ENCODE measurements at regions not wholly inside any gene's neighbourhood (a gene's known extent, or its start where the extent isn't known, plus 50 kb on each side); places are given as distances from the start of the nearest gene placed in this dataset.
"Not testable (repeated sequence)": the region's sequence is repeated elsewhere in the genome, so short reads cannot be mapped to it uniquely, and the experiment has no call there.

DNA sequence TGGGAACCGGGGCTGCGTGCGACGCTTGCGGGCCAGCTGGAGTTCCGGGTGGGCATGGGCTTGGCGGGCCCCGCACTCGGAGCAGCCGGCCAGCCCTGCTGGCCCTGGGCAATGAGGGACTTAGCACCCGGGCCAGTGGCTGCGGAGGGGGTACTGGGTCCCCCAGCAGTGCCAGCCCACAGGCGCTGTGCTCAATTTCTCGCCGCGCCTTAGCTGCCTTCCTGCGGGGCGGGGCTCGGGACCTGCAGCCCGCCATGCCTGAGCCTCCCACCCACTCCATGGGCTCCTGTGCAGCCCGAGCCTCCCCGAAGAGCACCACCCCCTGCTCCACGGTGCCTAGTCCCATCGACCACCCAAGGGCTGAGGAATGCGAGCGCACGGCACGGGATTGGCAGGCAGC, 63.8 kb downstream of the PLXNA1 start:
- DNase-seq (ENCODE audit: low read depth), result not testable (repeated sequence)

GRCh38 chr3:127049393-127049792, 66.5 kb downstream of the PLXNA1 start:
- DNase-seq (ENCODE audit: low read depth), result no peak

DNA sequence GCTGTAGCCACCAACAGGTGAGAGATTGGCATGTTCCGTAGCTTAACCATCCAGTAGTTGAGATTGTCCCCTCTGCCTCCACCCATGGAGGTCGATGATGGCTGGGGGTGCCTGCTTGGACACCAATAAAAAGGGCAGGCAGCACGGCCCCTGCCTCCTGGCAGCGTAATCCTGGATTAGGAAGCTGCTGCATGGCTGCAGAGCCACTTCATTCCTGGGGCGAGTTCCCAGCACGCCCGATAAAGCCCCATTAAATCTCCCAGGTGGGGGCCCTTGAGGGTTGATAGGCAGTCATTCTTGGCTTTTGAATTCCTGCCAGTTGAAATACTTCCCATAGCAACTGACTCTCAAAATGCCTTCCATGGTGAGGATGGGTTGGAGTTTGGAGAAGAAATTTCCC, 67.8 kb downstream of the PLXNA1 start:
- no peak for DNase-seq (ENCODE audit: low read depth)

- no peak for DNase-seq (ENCODE audit: low read depth)
These were observed 69.2 kb downstream of the PLXNA1 start for GRCh38 chr3:127052121-127052561.

DNA sequence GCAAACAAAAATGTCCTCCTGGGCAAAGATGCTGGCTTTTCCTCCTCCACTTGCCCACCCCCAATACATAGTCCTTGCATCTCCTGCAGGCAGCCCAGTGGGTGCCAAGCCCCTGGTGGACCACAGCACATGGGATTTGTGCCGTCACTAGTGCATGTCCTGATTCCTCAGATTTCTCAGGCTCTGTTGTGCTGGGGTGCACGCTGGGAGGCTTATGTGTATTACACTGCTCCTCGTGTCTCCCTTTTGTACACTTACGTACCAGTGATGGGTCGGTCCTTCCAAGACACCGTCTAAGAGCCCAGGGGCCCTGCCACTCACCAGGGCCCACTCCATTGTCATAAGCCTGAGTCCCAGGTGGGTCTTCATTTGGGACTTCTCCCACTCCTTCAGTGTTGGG, 70.1 kb downstream of the PLXNA1 start:
- DNase-seq (ENCODE audit: low read depth), result no peak

DNA sequence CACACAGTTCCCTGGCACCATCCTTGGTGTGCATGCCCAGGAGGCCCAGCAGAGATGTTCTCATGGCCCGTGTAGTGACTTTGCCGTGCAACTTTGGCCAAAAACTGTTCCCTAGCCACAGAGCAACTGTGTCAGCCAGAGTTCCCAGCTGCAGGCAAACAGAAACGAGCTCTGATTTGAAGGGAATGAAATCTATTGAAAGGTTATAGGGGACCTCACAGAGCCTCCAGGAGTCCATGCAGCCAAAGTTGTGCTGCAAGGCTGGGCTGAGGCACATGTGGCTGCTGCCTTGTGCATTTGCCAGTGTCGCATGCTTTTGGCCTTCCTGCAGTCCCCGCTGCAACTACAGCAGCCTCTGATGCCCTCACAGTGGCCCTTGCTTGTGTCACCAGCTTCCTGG, 70.5 kb downstream of the PLXNA1 start:
- no peak for DNase-seq (ENCODE audit: low read depth)

DNA sequence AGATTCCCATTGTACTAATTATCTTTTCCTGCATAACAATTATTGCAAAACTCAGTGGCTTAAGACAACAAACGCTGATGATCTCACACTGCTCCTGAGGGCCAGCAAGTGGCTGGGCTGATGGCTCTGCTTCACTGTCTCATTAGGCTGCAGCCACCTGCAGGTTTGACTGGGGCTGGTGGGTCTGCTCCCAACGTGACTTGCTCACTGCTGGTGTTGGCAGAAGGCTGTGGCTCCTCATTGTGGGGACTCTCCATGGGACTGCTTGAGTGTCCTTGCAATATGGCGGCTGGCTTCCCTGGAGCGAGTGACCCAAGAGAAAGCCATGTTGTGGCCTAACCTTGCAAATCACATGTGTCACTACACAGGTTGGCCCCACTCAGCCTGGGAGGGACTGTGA, 71.1 kb downstream of the PLXNA1 start:
- no peak for DNase-seq (ENCODE audit: low read depth)

DNA sequence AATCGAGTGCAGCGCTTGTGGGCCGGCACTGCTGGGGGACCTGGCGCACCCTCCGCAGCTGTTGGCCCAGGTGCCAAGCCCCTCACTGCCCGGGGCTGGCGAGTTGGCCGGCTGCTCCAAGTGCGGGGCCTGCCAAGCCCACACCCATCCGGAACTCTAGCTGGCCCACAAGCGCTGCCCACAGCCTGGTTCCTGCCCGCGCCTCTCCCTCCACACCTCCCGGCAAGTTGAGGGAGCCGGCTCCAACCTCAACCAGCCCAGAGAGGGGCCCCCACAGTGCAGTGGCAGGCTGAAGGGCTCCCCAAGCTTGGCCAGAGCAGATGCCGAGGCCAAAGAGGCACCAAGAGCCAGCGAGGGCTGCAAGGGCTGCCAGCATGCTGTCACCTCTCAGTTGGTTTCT, 73.4 kb downstream of the PLXNA1 start:
- DNase-seq (ENCODE audit: low read depth), result no peak

DNA sequence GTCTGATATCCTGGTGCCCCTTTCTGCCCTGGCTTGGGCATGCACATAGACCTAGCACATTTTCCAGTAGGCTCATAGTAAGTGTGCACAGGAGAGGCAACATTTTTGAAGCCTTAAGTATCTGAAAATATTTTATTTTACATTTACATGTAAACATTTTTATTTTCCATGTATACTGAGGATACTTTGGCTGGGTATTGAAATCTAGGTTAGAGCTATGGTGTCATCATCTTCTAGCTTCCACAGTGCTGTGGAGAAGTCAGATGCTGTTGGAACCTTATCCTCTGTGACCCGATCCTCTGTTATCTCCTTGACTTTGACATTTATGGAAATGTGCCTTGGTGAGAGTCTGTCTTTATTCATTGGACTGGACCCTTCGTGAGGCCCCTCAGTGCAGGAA, 74.1 kb downstream of the PLXNA1 start:
- no peak for DNase-seq (ENCODE audit: low read depth)

- peak; percentile 34 for DNase-seq (ENCODE audit: low read depth)
These were observed 76.2 kb downstream of the PLXNA1 start for GRCh38 chr3:127059072-127059471.

GRCh38 chr3:127061641-127062040, 78.7 kb downstream of the PLXNA1 start:
- no peak for DNase-seq (ENCODE audit: low read depth)

- DNase-seq (ENCODE audit: low read depth), result no peak
These were observed 80.0 kb downstream of the PLXNA1 start for GRCh38 chr3:127062926-127063325.

DNA sequence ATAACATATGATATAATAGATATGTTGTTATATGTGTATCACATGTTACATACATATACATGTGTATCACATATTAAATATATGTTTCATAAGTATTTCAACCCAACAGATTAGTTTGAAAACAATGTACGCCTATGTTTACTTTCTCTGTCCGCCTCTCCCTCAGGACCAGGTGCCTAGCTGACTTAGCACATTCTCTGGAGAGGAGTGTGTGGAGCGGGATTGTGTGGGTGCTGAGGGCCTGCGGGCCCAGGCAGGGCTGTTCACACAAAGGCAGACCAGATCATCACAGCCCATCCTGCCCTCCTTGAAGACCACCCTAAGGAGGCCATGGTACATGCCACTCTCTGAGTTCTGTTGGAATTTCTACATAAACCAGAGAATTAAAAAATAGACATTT, 81.0 kb downstream of the PLXNA1 start:
- DNase-seq (ENCODE audit: low read depth), result no peak

GRCh38 chr3:127064391-127065137, 81.6 kb downstream of the PLXNA1 start:
- peak; percentile 31 for DNase-seq (ENCODE audit: low read depth)

DNA sequence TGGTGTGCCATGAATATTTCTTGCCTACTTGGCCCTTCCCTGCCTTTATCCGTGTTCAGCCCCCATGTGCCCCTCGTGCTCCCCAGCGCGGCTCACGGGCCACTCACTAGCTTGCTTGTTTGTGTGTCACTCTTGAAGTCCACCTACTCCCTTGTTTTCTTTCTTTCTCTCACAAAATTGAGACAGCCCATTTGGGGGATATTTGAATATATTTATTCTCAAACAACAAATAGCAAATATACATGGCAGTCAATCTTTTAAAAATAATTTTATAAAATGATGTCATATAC, 82.2 kb downstream of the PLXNA1 start:
- DNase-seq (ENCODE audit: low read depth), result no peak

- DNase-seq (ENCODE audit: low read depth), result no peak
These were observed 82.8 kb downstream of the PLXNA1 start for GRCh38 chr3:127065561-127066290.

GRCh38 chr3:127066635-127067034, 83.7 kb downstream of the PLXNA1 start:
- no peak for DNase-seq (ENCODE audit: low read depth)

DNA sequence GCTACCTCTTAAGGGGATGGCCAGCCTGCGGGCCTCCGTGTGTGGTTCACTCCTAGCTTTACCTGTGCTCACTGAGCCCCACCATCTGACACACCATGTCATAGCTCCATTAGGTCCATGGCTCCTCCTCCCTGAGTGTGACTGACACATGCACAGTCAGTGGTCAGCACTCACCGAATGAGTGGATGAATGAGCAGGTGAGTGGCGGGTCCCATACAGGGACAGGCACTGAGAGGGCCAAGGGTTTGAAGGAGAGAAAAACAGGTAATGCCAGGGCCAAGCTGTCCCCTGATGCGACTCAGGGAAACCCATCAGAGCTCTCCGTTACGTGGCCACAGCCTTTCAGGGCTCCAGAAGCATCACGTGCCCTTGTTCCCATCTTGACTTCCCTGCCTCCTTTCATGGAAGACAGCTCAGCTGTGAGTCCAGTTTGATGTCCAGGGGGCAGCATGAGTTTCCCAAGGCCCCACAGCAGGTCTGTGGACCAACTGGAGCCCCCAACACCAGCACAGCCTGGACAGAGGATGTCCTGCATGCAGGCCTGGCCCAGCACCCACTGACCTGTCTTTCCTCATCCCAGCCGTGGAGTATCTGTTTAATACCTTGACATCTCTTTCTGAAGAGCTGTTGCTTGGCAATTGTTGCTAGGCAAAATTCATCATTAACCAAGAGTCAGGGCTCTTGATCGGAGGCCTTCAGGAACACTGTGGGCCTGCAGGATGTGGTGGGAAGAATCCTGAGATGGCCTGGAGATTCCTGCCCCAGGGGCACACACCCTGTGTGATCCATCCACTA, 84.4 kb downstream of the PLXNA1 start:
- DNase-seq (ENCODE audit: low read depth), result no peak

DNA sequence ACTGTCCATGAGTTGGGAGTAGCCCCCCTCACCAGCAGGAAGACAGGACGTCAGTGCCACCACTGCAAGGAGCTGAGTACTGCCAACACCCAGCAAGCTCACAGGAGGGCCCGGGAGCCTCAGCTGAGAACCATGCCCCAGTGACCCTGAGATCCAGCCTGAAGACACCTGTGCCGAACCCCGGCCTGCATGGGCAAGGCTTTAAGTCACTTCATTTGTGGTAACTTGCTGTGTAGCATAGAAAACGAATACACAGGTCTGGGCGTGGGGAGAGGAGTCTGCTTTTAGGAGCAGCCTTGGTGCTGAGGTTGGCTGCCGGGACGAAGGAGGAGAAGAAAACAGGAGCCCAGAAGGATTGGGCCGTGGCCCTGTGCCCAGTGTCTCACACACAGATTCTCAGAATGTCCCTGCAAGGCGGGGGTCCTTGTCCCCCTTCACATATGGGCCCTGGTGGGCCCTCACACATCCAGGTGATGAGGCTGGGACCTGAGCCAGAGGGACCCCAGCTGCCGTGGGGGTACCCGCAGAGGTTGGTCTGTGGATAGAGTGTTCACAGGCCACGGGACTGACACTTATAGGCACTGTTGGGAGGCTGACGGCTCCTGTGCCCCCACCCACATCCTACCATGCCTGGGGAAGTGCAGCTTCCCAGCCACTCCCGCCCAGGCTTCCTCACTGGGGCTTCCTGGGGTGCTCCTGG, 85.3 kb downstream of the PLXNA1 start:
- DNase-seq (ENCODE audit: low read depth), result no peak

- no peak for DNase-seq (ENCODE audit: low read depth)
These were observed 86.0 kb downstream of the PLXNA1 start for GRCh38 chr3:127068871-127069270.

- DNase-seq (ENCODE audit: low read depth), result no peak
These were observed 87.0 kb downstream of the PLXNA1 start for GRCh38 chr3:127069814-127070440.

- no peak for DNase-seq (ENCODE audit: low read depth)
These were observed 87.9 kb downstream of the PLXNA1 start for GRCh38 chr3:127070776-127071175.
